ENCODE measurements at regions not wholly inside any gene's neighbourhood (a gene's known extent, or its start where the extent isn't known, plus 50 kb on each side); places are given as distances from the start of the nearest gene placed in this dataset.

DNA sequence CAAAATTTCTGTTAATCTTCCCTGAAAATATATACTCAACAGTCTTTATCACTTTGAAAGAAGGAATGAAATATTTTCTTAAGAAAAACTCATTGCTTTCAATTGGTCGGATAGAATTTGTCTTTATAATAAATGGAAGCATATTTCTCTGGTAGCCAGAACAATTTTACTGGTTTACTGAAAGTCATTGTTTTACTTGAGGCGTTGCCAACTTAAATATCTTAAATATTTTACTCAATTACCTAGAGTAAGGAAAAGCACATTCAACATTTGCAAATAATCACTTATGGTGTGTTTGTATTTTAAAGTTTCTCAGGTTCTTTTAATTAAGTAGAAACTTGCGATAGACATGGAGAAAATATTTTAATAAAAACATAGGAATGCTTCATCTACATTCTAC lies 1181.7 kb downstream of the EFNA5 start:
- TF ChIP-seq, protein P1, sequence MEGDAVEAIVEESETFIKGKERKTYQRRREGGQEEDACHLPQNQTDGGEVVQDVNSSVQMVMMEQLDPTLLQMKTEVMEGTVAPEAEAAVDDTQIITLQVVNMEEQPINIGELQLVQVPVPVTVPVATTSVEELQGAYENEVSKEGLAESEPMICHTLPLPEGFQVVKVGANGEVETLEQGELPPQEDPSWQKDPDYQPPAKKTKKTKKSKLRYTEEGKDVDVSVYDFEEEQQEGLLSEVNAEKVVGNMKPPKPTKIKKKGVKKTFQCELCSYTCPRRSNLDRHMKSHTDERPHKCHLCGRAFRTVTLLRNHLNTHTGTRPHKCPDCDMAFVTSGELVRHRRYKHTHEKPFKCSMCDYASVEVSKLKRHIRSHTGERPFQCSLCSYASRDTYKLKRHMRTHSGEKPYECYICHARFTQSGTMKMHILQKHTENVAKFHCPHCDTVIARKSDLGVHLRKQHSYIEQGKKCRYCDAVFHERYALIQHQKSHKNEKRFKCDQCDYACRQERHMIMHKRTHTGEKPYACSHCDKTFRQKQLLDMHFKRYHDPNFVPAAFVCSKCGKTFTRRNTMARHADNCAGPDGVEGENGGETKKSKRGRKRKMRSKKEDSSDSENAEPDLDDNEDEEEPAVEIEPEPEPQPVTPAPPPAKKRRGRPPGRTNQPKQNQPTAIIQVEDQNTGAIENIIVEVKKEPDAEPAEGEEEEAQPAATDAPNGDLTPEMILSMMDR (conservative IDR thresholded peaks at IDR 0.05; ENCODE audit: low read depth, low read length), result no peak

DNA sequence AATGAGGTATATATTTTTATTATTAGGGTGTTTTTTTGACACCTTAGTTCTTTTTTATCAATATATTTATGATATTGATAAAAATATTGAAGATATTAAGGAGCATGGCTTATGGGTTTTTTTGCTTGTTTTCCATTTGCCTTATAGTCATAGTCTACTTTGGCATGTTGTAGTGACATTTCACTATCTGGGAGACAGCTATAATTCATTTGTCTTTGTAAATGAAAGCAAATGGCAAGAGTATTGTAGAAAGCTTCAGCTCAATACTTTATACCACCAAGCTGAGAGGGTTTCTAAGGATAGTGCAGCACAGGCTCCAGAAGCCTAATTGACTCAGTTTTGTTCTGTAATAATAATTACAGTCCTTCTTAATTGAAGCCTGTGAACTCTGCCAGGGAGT lies 1182.3 kb downstream of the EFNA5 start:
- TF ChIP-seq, protein P1 (conservative IDR thresholded peaks at IDR 0.05; ENCODE audit: low read depth, low read length), result no peak
- no peak for DNase-seq (ENCODE audit: low read depth)
- H3K4me3 ChIP-seq (ENCODE audit: low read depth, low read length), result no peak overlapping the region

More for the DNA sequence above, 1181.7 kb downstream of the EFNA5 start:
- H3K4me3 ChIP-seq (ENCODE audit: low read depth, low read length), result no peak overlapping the region
- peak; percentile 57 for DNase-seq (ENCODE audit: low read depth)

DNA sequence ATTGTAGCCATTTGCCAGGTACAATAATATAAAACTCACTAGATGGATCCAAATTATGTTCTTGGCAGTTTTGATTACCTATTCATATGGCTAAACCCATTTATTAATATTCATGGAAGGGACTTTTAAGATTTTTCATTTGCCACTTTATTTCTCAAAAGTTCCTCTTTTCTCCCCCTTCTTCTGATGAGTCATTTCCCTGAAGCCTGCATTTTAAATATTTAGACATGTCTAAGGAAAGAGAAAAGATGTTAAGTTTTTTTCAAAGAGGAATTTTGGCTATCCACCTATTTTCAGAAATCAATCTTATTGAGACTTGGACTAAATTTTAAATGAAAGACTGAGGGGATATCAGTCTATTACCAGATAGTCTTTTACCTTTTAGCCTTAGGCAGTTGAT lies 1189.4 kb downstream of the EFNA5 start:
- peak; percentile 16 for DNase-seq (ENCODE audit: low read depth)
- no peak overlapping the region for H3K4me3 ChIP-seq (ENCODE audit: low read depth, low read length)
- TF ChIP-seq, protein P1 (conservative IDR thresholded peaks at IDR 0.05; ENCODE audit: low read depth, low read length), result no peak

DNA sequence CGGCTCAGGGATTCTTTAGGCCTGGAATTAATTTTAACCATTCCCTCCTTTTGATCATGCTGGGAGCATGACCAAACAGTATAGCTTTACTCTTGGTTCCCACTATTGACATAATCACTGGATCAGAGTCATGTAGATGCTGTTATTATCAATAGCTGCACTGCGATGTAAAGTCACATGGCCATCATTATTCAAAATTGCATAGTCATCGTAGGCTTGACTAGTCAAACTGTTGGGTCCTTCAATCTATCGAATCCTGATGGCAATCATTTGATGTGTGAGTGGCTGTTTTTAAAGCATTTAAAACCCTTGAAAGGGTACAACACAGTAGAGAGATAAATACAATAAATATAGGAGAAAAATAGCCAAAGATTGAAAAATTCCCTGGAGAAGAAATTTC lies 1194.1 kb downstream of the EFNA5 start:
- no peak overlapping the region for H3K4me3 ChIP-seq (ENCODE audit: low read depth, low read length)
- no peak for DNase-seq (ENCODE audit: low read depth)
- TF ChIP-seq, protein P1 (conservative IDR thresholded peaks at IDR 0.05; ENCODE audit: low read depth, low read length), result no peak

DNA sequence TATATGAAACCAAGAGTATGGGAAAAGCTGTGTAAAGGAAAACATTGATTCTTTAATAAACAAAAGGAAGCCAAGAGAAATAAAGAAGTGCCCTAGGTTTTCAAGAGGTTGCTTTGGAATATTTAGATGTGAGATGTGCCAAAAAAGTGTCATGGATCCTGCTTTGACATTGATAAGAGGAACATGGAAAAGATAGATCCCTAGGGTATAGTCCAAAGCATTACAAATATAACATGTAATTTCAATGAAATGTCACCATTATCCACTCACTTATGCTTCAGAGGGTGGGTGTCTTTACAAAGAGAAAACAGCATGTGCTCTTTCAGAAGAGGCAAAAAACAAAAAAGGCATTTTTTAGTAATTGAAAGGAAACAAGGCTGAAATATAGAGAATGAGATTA lies 1196.7 kb downstream of the EFNA5 start:
- H3K4me3 ChIP-seq (ENCODE audit: low read depth, low read length), result no peak overlapping the region
- DNase-seq (ENCODE audit: low read depth), result no peak
- TF ChIP-seq, protein P1 (conservative IDR thresholded peaks at IDR 0.05; ENCODE audit: low read depth, low read length), result no peak

DNA sequence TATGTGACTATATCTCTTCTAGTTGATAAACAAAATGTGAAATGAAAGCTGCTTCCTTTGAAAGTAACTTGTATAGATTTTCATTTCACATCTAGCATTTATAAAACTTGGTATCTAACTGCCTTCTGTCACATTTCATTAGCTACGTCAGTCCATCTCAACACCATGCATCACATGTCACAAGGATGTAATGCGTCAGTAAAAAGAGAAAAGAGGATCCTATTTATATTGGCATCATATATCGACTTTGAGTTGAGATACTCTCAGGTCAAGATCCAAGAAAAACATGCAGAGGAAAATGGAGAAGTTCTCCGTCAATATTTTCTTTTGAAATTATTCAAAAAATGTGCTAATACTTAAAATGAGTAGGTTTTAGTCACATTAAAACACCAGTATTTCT lies 1211.2 kb downstream of the EFNA5 start:
- TF ChIP-seq, protein P1 (conservative IDR thresholded peaks at IDR 0.05; ENCODE audit: low read depth, low read length), result no peak
- peak; percentile 74 for DNase-seq (ENCODE audit: low read depth)
- H3K4me3 ChIP-seq (ENCODE audit: low read depth, low read length), result no peak overlapping the region

DNA sequence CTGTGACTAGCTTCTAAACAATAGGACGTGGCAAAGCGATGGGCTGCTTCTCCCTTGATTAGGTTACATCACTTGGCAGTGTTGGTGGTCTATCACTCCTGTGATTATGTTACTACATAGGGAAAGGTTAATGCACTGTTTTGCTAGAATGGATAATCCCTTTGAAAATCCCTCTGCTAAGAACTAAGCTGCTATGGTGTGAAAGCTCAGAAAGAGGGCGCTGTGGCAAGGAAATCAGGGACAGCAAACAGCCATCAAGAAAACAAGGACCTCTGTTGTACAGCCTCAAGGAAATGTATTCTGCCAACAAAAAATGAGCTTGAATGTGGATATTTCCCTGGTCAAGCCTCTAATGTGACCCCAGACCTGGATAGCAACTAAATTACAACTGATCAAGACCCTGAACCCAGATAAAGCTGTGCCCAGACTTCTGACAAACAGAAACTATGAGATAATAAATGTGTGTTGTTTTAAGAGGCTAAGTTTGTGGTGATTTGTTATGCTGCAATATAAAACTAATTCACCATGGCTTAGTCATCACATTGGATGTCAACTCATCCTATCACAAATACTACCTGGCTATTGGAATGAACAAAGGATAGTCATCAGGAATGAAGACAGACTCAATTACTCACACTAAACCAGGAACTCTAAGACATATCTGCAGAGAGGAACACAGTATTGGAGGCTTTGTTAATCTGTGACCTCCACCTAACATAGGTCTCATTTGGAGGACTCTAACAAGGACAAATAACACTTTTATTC lies 1215.9 kb downstream of the EFNA5 start:
- no peak overlapping the region for H3K4me3 ChIP-seq (ENCODE audit: low read depth, low read length)
- DNase-seq (ENCODE audit: low read depth), result peak; percentile 84
- TF ChIP-seq, protein P1 (conservative IDR thresholded peaks at IDR 0.05; ENCODE audit: low read depth, low read length), result peak; percentile 87

All from choroid plexus epithelial cell (primary cell).